Left renal cortex interstitium (tissue), 4 donors: ENCODE measurements at regions not wholly inside any gene's neighbourhood (a gene's known extent, or its start where the extent isn't known, plus 50 kb on each side); places are given as distances from the start of the nearest gene placed in this dataset.

ENCODE experiments used
- DNase-seq, 4 donors: peaks; one replicate each; pipeline ENCODE4 v3.0.0-alpha.2; 2013; ENCODE audit warnings: low read depth in 4 of 4, low spot score in 2 of 4, missing footprints in 1 of 4

- no peak for DNase-seq
Measured at GRCh38 chr4:155077452-155078229, 130.8 kb upstream of the NPY2R start.

GRCh38 chr4:155079871-155080270 lies 128.6 kb upstream of the NPY2R start:
- DNase-seq = no peak

- no peak for DNase-seq
Measured at GRCh38 chr4:155081222-155081621, 127.2 kb upstream of the NPY2R start.

GRCh38 chr4:155085843-155086530 lies 122.4 kb upstream of the NPY2R start:
- no peak for DNase-seq

GRCh38 chr4:155094201-155094820 lies 114.1 kb upstream of the NPY2R start:
- no peak for DNase-seq

- DNase-seq = no peak
Measured at GRCh38 chr4:155099231-155099630, 109.2 kb upstream of the NPY2R start.

- DNase-seq = no peak
Measured at GRCh38 chr4:155106629-155107028, 101.8 kb upstream of the NPY2R start.

- no peak for DNase-seq
Measured at GRCh38 chr4:155107059-155107458, 101.4 kb upstream of the NPY2R start.

- DNase-seq = no peak
Measured at GRCh38 chr4:155114790-155115189, 93.6 kb upstream of the NPY2R start.

- DNase-seq = no peak
Measured at GRCh38 chr4:155119006-155119405, 89.4 kb upstream of the NPY2R start.

GRCh38 chr4:155120536-155120935 lies 87.9 kb upstream of the NPY2R start:
- DNase-seq = no peak

GRCh38 chr4:155122382-155122781 lies 86.1 kb upstream of the NPY2R start:
- DNase-seq = no peak

- DNase-seq = no peak
Measured at GRCh38 chr4:155134136-155134535, 74.3 kb upstream of the NPY2R start.

GRCh38 chr4:155140889-155141288 lies 67.5 kb upstream of the NPY2R start:
- no peak for DNase-seq

- DNase-seq = no peak
Measured at GRCh38 chr4:155143512-155143911, 64.9 kb upstream of the NPY2R start.
